ENCODE measurements at regions not wholly inside any gene's neighbourhood (a gene's known extent, or its start where the extent isn't known, plus 50 kb on each side); places are given as distances from the start of the nearest gene placed in this dataset.

DNA sequence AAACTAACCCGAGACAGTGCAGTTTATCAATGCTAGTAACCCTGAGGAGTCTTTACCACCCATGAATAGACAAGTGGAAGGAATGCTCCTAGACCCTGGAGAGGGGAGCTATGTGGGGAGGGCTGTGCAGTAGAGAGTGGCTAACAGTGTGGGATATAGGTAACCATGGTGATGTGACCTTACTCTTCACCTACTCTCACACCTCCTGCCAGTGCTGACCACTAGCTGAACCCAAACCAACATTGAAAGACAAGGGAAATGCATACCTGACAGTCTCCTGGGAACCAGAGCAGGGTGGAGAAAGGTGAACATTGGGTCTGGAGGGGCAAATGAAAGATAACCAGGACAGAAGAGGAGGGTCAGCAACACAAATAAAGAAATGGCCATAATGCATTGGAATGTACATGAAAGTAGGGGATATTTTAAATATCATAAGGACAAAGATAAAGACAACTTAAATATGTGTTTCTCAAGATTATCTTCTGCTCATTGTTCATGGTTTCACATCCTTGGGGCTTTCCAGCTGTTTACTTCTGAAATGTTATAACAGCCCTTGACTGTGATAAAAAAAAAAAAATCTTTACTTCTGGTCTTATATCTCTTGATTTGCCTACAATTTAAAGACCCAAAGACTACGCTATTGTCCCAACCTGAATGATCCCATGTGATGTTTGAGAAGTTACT is 983.3 kb upstream of the TENM4 start:
- no peaks in the 10 kb centered on the region for H3K36me3 ChIP-seq (ENCODE audit: control insufficient read depth, insufficient read depth, low read length)
- TF ChIP-seq, protein P1, sequence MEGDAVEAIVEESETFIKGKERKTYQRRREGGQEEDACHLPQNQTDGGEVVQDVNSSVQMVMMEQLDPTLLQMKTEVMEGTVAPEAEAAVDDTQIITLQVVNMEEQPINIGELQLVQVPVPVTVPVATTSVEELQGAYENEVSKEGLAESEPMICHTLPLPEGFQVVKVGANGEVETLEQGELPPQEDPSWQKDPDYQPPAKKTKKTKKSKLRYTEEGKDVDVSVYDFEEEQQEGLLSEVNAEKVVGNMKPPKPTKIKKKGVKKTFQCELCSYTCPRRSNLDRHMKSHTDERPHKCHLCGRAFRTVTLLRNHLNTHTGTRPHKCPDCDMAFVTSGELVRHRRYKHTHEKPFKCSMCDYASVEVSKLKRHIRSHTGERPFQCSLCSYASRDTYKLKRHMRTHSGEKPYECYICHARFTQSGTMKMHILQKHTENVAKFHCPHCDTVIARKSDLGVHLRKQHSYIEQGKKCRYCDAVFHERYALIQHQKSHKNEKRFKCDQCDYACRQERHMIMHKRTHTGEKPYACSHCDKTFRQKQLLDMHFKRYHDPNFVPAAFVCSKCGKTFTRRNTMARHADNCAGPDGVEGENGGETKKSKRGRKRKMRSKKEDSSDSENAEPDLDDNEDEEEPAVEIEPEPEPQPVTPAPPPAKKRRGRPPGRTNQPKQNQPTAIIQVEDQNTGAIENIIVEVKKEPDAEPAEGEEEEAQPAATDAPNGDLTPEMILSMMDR (IDR thresholded peaks at IDR 0.05; ENCODE audit: insufficient read depth, low read length, poor library complexity, severe bottlenecking): no peak
- H3K4me3 ChIP-seq (replicated peaks; ENCODE audit: low read depth, low read length): no peak overlapping the region
- DNase-seq (ENCODE audit: extremely low read depth, insufficient read length): no peak
- no peaks in the 10 kb centered on the region for H3K27me3 ChIP-seq (replicated peaks; ENCODE audit: control insufficient read depth, insufficient read depth, low read length)

- Histone ChIP-seq H3K27me3 (replicated peaks; ENCODE audit: control insufficient read depth, insufficient read depth, low read length) (no peaks in the 10 kb centered on the region), H3K36me3 (ENCODE audit: control insufficient read depth, insufficient read depth, low read length) (no peaks in the 10 kb centered on the region), H3K4me3 (replicated peaks; ENCODE audit: low read depth, low read length) (no peak overlapping the region)
- TF ChIP-seq, protein P1 (IDR thresholded peaks at IDR 0.05; ENCODE audit: insufficient read depth, low read length, poor library complexity, severe bottlenecking): no peak
- DNase-seq (ENCODE audit: extremely low read depth, insufficient read length): no peak
These were observed 979.5 kb upstream of the TENM4 start for GRCh38 chr11:80420374-80420773.

GRCh38 chr11:80417681-80418080 is 976.9 kb upstream of the TENM4 start:
- no peak for DNase-seq (ENCODE audit: extremely low read depth, insufficient read length)
- Histone ChIP-seq H3K36me3 (ENCODE audit: control insufficient read depth, insufficient read depth, low read length) (no peaks in the 10 kb centered on the region), H3K27me3 (replicated peaks; ENCODE audit: control insufficient read depth, insufficient read depth, low read length) (no peaks in the 10 kb centered on the region), H3K4me3 (replicated peaks; ENCODE audit: low read depth, low read length) (no peak overlapping the region)
- TF ChIP-seq, protein P1 (IDR thresholded peaks at IDR 0.05; ENCODE audit: insufficient read depth, low read length, poor library complexity, severe bottlenecking): no peak

GRCh38 chr11:80415580-80415979 is 974.8 kb upstream of the TENM4 start:
- no peak overlapping the region for H3K4me3 ChIP-seq (replicated peaks; ENCODE audit: low read depth, low read length)
- no peaks in the 10 kb centered on the region for H3K27me3 ChIP-seq (replicated peaks; ENCODE audit: control insufficient read depth, insufficient read depth, low read length)
- DNase-seq (ENCODE audit: extremely low read depth, insufficient read length): no peak
- no peaks in the 10 kb centered on the region for H3K36me3 ChIP-seq (ENCODE audit: control insufficient read depth, insufficient read depth, low read length)
- TF ChIP-seq, protein P1 (IDR thresholded peaks at IDR 0.05; ENCODE audit: insufficient read depth, low read length, poor library complexity, severe bottlenecking): no peak

- DNase-seq (ENCODE audit: extremely low read depth, insufficient read length): no peak
These were observed 973.6 kb upstream of the TENM4 start for GRCh38 chr11:80414181-80415165.

More at GRCh38 chr11:80414181-80415165, 973.6 kb upstream of the TENM4 start:
- Histone ChIP-seq H3K4me3 (replicated peaks; ENCODE audit: low read depth, low read length) (no peak overlapping the region), H3K27me3 (replicated peaks; ENCODE audit: control insufficient read depth, insufficient read depth, low read length) (no peaks in the 10 kb centered on the region), H3K36me3 (ENCODE audit: control insufficient read depth, insufficient read depth, low read length) (no peaks in the 10 kb centered on the region)
- TF ChIP-seq, protein P1 (IDR thresholded peaks at IDR 0.05; ENCODE audit: insufficient read depth, low read length, poor library complexity, severe bottlenecking): no peak

All from GM06990 (cell line).